Mesothelial cell of epicardium (in vitro differentiated cells): ENCODE measurements at regions not wholly inside any gene's neighbourhood (a gene's known extent, or its start where the extent isn't known, plus 50 kb on each side); places are given as distances from the start of the nearest gene placed in this dataset.

Experiments used
- DNase-seq, 2 experiments: peaks; one replicate each; pipeline ENCODE4 v3.0.0; 2021; ENCODE audit warnings: low spot score in 2 of 2; ENCODE audit not compliant: unreplicated experiment in 2 of 2
- H3K27ac Mint-ChIP-seq: 2 replicates; pipeline ENCODE4 v1.8.0; 2021; ENCODE audit warnings: mixed read lengths
- H3K27me3 Mint-ChIP-seq: 2 replicates; pipeline ENCODE4 v1.8.0; 2021; ENCODE audit warnings: low read depth, mixed read lengths
- H3K36me3 Mint-ChIP-seq: 2 replicates; pipeline ENCODE4 v1.8.0; 2021; ENCODE audit warnings: mixed read lengths
- H3K4me1 Mint-ChIP-seq: 2 replicates; pipeline ENCODE4 v1.8.0; 2021; ENCODE audit warnings: mixed read lengths
- H3K4me3 Mint-ChIP-seq: 2 replicates; pipeline ENCODE4 v1.8.0; 2021; ENCODE audit warnings: mild to moderate bottlenecking, moderate library complexity, mixed read lengths
- H3K9me3 Mint-ChIP-seq: 2 replicates; pipeline ENCODE4 v1.8.0; 2021; ENCODE audit warnings: mixed read lengths
- TF ChIP-seq, protein P1 (sequence below): fragments of 200-600 bp; sonication (generic); IDR thresholded peaks from one replicate; pipeline ENCODE4 v1.5.0; 2021; ENCODE audit warnings: antibody characterized with exemption; ENCODE audit not compliant: unreplicated experiment

DNA sequence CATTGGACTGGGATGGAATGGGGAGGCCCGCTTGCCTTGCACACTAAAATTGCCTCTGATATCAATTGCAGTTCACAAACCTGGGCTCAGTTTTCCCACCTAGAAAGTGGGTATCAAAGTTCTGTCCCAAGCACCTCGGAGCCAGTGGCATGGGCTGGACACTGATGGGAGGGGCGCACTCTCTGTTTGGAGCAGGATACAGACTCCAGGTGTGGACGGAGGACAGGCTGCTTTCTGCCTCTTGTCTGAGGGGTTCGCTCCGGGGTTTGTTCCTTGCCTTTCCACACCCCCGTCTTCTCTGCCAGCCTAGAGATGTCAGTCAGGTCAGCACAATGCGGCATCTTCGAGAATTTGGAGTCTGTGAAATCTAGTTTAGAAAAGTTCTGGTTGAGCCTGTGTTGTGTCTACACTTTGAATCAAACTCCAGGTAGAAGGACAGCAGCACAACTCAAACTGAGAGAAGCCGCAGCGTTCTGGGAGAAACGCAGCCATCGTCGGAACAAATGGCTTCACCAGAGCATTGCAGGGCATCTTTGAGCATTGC lies 141.9 kb downstream of the TEX29 start:
- no peaks in the 10 kb centered on the region for H3K36me3 Mint-ChIP-seq
- no peak for DNase-seq
- no peak overlapping the region for H3K27ac Mint-ChIP-seq
- peaks cover 75% of the 10 kb centered on the region for H3K27me3 Mint-ChIP-seq
- H3K4me3 Mint-ChIP-seq: no peak overlapping the region
- H3K9me3 Mint-ChIP-seq: no peaks in the 10 kb centered on the region
- TF ChIP-seq, protein P1, sequence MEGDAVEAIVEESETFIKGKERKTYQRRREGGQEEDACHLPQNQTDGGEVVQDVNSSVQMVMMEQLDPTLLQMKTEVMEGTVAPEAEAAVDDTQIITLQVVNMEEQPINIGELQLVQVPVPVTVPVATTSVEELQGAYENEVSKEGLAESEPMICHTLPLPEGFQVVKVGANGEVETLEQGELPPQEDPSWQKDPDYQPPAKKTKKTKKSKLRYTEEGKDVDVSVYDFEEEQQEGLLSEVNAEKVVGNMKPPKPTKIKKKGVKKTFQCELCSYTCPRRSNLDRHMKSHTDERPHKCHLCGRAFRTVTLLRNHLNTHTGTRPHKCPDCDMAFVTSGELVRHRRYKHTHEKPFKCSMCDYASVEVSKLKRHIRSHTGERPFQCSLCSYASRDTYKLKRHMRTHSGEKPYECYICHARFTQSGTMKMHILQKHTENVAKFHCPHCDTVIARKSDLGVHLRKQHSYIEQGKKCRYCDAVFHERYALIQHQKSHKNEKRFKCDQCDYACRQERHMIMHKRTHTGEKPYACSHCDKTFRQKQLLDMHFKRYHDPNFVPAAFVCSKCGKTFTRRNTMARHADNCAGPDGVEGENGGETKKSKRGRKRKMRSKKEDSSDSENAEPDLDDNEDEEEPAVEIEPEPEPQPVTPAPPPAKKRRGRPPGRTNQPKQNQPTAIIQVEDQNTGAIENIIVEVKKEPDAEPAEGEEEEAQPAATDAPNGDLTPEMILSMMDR: no peak
- no peaks in the 10 kb centered on the region for H3K4me1 Mint-ChIP-seq

DNA sequence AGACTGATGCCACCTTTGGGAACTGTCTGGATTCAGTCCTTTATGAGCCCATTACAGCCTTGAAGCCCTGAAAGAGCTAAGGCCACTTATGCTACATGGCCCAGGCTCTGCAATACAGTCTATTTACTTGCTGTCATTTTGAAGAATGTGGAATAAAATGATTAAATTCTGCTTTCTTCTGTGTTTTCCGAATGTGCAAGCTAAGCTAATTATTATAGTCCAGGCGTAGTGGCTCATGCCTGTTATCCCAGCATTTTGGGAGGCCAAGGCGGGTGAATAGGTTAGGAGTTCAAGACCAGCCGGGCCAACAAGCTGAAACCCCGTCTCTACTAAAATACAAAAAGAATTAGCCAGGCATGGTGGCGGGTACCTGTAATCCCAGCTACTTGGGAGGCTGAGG lies 142.5 kb downstream of the TEX29 start:
- H3K9me3 Mint-ChIP-seq: no peaks in the 10 kb centered on the region
- TF ChIP-seq, protein P1: no peak
- no peaks in the 10 kb centered on the region for H3K4me1 Mint-ChIP-seq
- DNase-seq: no peak
- no peaks in the 10 kb centered on the region for H3K36me3 Mint-ChIP-seq
- H3K4me3 Mint-ChIP-seq: no peak overlapping the region
- H3K27me3 Mint-ChIP-seq: peaks cover 79% of the 10 kb centered on the region
- H3K27ac Mint-ChIP-seq: no peak overlapping the region

DNA sequence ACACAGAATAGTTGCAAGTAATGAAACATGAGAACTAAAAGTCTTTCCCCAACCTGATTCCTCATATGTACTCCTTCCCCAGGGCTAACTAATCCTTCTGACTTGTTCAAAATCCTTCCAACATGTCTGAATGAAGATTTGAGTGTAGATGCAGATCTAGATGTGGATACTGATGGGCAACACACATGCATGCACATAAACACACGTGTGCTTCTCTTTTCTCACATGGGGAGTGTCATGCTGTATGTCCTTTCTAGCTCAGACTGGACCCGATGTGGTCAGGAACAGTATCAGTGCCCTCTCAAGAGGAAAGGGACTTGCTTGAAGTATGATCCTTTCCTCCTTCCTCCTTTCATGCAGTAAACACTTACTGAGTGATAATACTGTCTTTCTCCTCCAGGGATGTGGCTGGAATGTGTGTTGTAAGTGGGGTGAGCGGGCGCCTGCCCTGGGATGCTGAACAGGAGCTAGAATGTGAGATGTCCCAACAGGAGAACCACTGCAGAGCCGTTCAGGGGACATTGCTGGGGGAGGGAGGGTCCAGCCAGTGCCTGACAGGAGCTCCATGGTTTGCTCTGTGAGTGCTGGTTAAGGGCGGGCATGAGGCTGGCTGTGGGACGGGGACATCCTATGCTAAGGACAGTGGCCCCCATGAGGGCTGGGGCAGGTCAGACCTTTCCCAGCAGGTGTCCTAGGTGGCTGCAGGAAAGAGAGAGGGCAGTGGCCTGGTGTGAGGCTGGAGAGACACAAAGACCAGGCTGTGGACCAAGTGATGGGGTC lies 146.9 kb downstream of the TEX29 start:
- Mint-ChIP-seq H3K27me3 (peaks cover 67% of the 10 kb centered on the region), H3K36me3 (no peaks in the 10 kb centered on the region), H3K9me3 (no peaks in the 10 kb centered on the region), H3K4me3 (no peak overlapping the region), H3K4me1 (no peaks in the 10 kb centered on the region), H3K27ac (no peak overlapping the region)
- DNase-seq: peak in 1 of 2 experiments; percentile 31
- TF ChIP-seq, protein P1: no peak

DNA sequence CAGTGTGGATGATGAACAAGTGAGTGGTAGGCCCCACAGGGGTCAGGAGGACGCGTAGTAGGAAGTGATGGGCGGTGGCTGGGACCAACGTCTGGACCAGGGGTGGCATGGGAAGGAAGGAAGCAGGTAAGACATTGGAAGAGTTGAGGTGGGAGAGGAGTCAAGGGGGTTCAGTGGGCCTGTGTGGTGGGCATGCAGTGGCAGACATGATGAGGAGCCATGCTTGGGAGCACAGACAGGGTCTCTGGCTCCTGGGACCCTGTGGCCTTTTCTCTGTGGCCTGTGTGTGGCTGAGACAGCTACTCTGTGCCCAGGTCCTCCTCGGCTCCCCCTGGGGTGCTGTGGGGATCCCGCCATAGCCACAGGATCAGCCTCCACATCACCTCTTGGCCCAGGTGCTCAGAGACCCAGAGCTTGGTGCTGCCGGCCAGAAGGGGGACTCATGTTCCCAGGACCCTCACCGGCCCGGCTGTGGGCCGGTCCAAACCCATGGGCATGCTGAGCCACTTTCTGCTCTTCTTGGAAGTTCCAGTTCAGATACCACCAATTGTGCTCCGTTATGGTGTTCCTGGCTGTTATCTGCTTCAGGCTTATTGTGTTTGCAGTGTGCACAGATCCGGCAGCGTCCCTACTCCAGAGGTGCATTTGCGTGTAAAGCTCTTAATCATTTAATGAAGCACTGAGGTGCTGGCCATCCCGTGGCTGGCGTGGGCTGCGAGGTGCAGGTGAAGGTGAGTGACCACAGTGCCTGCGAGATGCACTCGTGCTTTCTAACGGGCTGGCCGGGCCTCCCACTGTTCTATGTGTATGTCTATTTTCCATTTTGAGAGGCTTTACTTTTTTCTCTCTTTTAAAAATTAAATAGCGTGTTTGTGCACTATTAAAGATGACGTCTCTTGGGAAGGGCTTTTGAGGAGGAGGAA lies 147.9 kb downstream of the TEX29 start:
- H3K27me3 Mint-ChIP-seq: peaks cover 67% of the 10 kb centered on the region
- DNase-seq: peak in 1 of 2 experiments; percentile 11
- no peak overlapping the region for H3K27ac Mint-ChIP-seq
- H3K4me1 Mint-ChIP-seq: no peaks in the 10 kb centered on the region
- no peak overlapping the region for H3K4me3 Mint-ChIP-seq
- H3K36me3 Mint-ChIP-seq: no peaks in the 10 kb centered on the region
- no peaks in the 10 kb centered on the region for H3K9me3 Mint-ChIP-seq
- TF ChIP-seq, protein P1: no peak

DNA sequence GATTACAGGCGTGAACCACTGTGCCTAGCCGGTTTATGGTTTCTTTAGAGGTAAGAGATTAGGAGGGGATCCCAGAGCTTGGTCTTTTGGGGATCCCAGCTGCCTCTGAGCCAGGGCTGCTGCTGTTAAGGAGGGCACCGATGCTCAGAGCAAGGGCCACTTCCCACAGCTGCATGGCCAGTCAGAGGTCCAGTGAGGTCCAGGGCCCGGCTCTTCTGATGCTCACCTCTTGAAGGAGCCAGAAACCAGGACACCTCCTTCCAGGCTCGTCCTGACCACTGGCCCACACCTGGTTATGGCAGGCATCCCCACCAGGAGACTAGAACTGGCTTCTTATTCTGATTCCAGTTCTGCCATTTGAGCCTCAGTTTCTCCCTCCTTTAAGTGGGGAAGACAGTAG lies 149.0 kb downstream of the TEX29 start:
- peaks cover 58% of the 10 kb centered on the region for H3K27me3 Mint-ChIP-seq
- H3K4me3 Mint-ChIP-seq: no peak overlapping the region
- no peak for DNase-seq
- H3K36me3 Mint-ChIP-seq: no peaks in the 10 kb centered on the region
- no peaks in the 10 kb centered on the region for H3K9me3 Mint-ChIP-seq
- TF ChIP-seq, protein P1: no peak
- no peak overlapping the region for H3K27ac Mint-ChIP-seq
- no peaks in the 10 kb centered on the region for H3K4me1 Mint-ChIP-seq
